Kidney (tissue), 13 donors: ENCODE measurements at regions not wholly inside any gene's neighbourhood (a gene's known extent, or its start where the extent isn't known, plus 50 kb on each side); places are given as distances from the start of the nearest gene placed in this dataset.

Experiments used
- DNase-seq, 5 donors: peaks; one replicate each; pipeline ENCODE4 v3.0.0-alpha.2; 2013 to 2020
- FAIRE-seq: peaks from 2 replicates; lab custom pipeline; 2012; peaks lifted over from hg19 to GRCh38; lab: Jason Lieb, UNC
- H3K27ac ChIP-seq, 2 donors: one replicate each; pipeline ENCODE4 v1.7.0; 2013; ENCODE audit warnings: low read depth in 2 of 2, low read length in 2 of 2, inconsistent platforms in 1 of 2
- H3K27me3 ChIP-seq: one replicate; pipeline ENCODE4 v1.7.1; 2013; ENCODE audit warnings: low read length, inconsistent platforms; ENCODE audit not compliant: control insufficient read depth, insufficient read depth
- H3K36me3 ChIP-seq, 3 donors: one replicate each; pipeline versions ENCODE4 v1.7.0 to v1.7.1; 2013; ENCODE audit warnings: low read length in 3 of 3, control low read depth in 1 of 3, inconsistent platforms in 1 of 3; ENCODE audit not compliant: insufficient read depth in 3 of 3, control insufficient read depth in 2 of 3
- H3K4me1 ChIP-seq, 3 donors: one replicate each; pipeline versions ENCODE4 v1.7.0 to v1.7.1; 2013; ENCODE audit warnings: low read length in 3 of 3, inconsistent platforms in 1 of 3, low read depth in 1 of 3; ENCODE audit not compliant: control insufficient read depth in 2 of 3, insufficient read depth in 2 of 3
- H3K4me3 ChIP-seq, 3 donors: one replicate each; pipeline versions ENCODE4 v1.7.0 to v1.8.1; 2013; ENCODE audit warnings: low read length in 3 of 3, control low read depth in 1 of 3, inconsistent platforms in 1 of 3
- H3K9ac ChIP-seq, 3 donors: one replicate each; pipeline versions ENCODE4 v1.7.0 to v1.7.1; 2013; ENCODE audit warnings: low read length in 3 of 3, control low read depth in 1 of 3, inconsistent platforms in 1 of 3
- H3K9me3 ChIP-seq, 3 donors: one replicate each; pipeline versions ENCODE4 v1.7.0 to v1.7.1; 2013; ENCODE audit warnings: low read length in 3 of 3, control low read depth in 1 of 3, inconsistent platforms in 1 of 3; ENCODE audit not compliant: control insufficient read depth in 2 of 3, insufficient read depth in 1 of 3
- CTCF ChIP-seq: IDR thresholded peaks from 3 replicates; pipeline ENCODE4 v1.5.1; 2012; ENCODE audit warnings: mild to moderate bottlenecking, moderate library complexity, borderline replicate concordance; ENCODE audit not compliant: insufficient read depth; ENCODE audit errors: extremely low read depth
- intact Hi-C: fragments of 100-400 bp; cut with DNase I; formaldehyde crosslinking; loops from one replicate; pipeline ENCODE4 v1.11.1; 2022
- donor health status: control.
- donor health status: control.
- donor health status: control.
- donor health status: control.
- donor health status: control.
- donor health status: DM: yes; HTN: yes; CAD: no.
- donor health status: Normal renal cell carcinoma (clear cell type).

GRCh38 chr2:128637481-128638155 lies 318.9 kb upstream of the HS6ST1 start:
- DNase-seq = peak in 1 of 5 donors; percentile 23
- no peak for TF ChIP-seq CTCF
- peaks cover 0 to 4% (median 0%) of the 10 kb centered on the region in 3 donors for H3K4me1 ChIP-seq
- H3K9ac ChIP-seq = no peak overlapping the region
- no peaks in the 10 kb centered on the region for H3K27me3 ChIP-seq
- no peak for FAIRE-seq
- intact Hi-C loops = no loop called here
- H3K36me3 ChIP-seq = no peaks in the 10 kb centered on the region
- no peaks in the 10 kb centered on the region for H3K9me3 ChIP-seq
- no peak overlapping the region for H3K27ac ChIP-seq
- no peak overlapping the region for H3K4me3 ChIP-seq

- FAIRE-seq (no peak), DNase-seq (peak; percentile 45 to 81 (median 71))
- no peak for TF ChIP-seq CTCF
- Histone ChIP-seq H3K9ac (no peak overlapping the region), H3K27me3 (no peaks in the 10 kb centered on the region), H3K9me3 (no peaks in the 10 kb centered on the region), H3K27ac (no peak overlapping the region), H3K4me1 (peaks cover 0 to 4% (median 0%) of the 10 kb centered on the region in 3 donors), H3K4me3 (no peak overlapping the region), H3K36me3 (no peaks in the 10 kb centered on the region)
- intact Hi-C loops = no loop called here
Observed at GRCh38 chr2:128638341-128639119, 319.9 kb upstream of the HS6ST1 start.

GRCh38 chr2:128639120-128639477 lies 320.4 kb upstream of the HS6ST1 start:
- intact Hi-C loops = no loop called here
- no peak overlapping the region for H3K9ac ChIP-seq
- H3K9me3 ChIP-seq = no peaks in the 10 kb centered on the region
- H3K4me1 ChIP-seq = peaks cover 0 to 4% (median 0%) of the 10 kb centered on the region in 3 donors
- H3K4me3 ChIP-seq = no peak overlapping the region
- H3K27me3 ChIP-seq = no peaks in the 10 kb centered on the region
- no peaks in the 10 kb centered on the region for H3K36me3 ChIP-seq
- DNase-seq = peak in 1 of 5 donors; percentile 29
- no peak for FAIRE-seq
- H3K27ac ChIP-seq = no peak overlapping the region
- no peak for TF ChIP-seq CTCF
